IPS-18a (cell line): ENCODE measurements at regions not wholly inside any gene's neighbourhood (a gene's known extent, or its start where the extent isn't known, plus 50 kb on each side); places are given as distances from the start of the nearest gene placed in this dataset.

Experiments used
- H3K27ac ChIP-seq: one replicate; pipeline ENCODE4 v1.5.1; 2013; ENCODE audit warnings: low read length
- H3K27me3 ChIP-seq: one replicate; pipeline ENCODE4 v1.6.1; 2013; ENCODE audit warnings: mild to moderate bottlenecking, low read length; ENCODE audit not compliant: control insufficient read depth, insufficient read depth
- H3K36me3 ChIP-seq: one replicate; pipeline ENCODE4 v1.6.1; 2013; ENCODE audit warnings: low read depth, low read length; ENCODE audit not compliant: control insufficient read depth
- H3K4me1 ChIP-seq: one replicate; pipeline ENCODE4 v1.6.1; 2013; ENCODE audit warnings: low read depth, low read length; ENCODE audit not compliant: control insufficient read depth
- H3K4me3 ChIP-seq: one replicate; pipeline ENCODE4 v1.5.1; 2013; ENCODE audit warnings: low read length
- H3K9ac ChIP-seq: one replicate; pipeline ENCODE4 v1.6.1; 2013; ENCODE audit warnings: mild to moderate bottlenecking, low read length, moderate library complexity
- H3K9me3 ChIP-seq: one replicate; pipeline ENCODE4 v1.6.1; 2013; ENCODE audit warnings: low read depth, low read length; ENCODE audit not compliant: control insufficient read depth

DNA sequence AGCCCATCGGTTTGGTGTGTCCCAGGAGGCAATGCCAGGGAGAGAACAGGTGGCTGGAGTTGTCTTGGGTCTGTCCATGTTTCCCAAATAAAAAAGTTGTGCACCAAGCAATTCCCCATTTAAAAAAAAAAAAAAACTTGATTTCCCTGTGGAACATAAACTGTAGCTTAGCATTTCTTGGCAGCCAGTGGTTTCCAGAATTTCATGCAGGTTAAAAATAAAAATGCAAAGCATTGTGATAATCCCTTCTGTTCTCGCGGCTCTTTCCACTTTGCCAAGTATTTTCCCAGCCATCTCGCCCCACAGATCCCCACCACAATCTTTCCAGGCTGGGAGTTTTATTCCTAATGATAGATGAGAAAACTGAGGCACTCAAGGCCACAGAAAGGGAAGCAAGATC is 51.4 kb upstream of the MSX1 start:
- Histone ChIP-seq H3K4me3 (no peak overlapping the region), H3K9me3 (no peaks in the 10 kb centered on the region), H3K4me1 (no peaks in the 10 kb centered on the region), H3K27ac (no peak overlapping the region), H3K36me3 (no peaks in the 10 kb centered on the region), H3K27me3 (peaks cover 13% of the 10 kb centered on the region), H3K9ac (no peak overlapping the region)

DNA sequence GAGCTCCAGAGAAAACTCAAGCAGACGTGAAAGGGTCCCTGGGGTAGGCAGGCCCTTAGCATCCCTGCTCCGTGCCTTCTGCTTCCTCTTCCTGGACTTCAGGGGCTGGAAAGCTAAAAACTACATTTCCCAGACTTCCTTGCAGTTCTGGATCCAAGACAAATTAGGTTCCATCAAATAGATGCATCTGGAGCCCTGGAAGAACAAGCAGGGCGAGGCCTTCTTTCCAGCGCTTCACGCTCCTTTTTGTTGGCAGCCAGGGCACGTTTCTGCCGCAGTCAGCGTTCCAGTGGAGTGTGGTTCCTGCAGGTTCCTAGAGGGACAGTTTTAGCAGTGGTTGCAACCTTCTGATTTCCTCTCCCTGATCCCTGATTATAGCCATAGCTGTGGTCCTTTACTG is 53.6 kb upstream of the MSX1 start:
- H3K9me3 ChIP-seq = no peaks in the 10 kb centered on the region
- H3K9ac ChIP-seq = no peak overlapping the region
- no peak overlapping the region for H3K27ac ChIP-seq

DNA sequence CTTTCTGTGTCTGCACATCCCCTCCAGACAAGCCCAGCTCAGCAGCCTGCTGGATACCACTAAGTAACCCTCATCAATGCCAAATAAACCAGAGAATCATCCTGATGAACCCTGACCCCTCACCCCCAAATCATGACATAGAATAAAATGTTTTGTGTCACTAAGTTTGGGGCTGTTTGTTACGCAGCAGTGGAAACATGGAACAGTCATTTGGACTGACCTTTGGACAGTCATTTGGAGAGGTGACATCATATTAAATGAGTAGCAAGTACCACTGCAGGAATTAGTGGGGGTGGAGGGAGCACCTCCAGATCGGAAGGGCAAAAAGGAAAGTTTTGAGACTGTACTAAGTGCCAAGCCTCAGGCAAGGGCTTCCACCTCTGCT is 55.6 kb upstream of the MSX1 start:
- H3K9me3 ChIP-seq = no peaks in the 10 kb centered on the region
- H3K27ac ChIP-seq = no peak overlapping the region
- no peaks in the 10 kb centered on the region for H3K36me3 ChIP-seq
- no peaks in the 10 kb centered on the region for H3K4me1 ChIP-seq
- H3K27me3 ChIP-seq = no peaks in the 10 kb centered on the region
- H3K9ac ChIP-seq = no peak overlapping the region
- H3K4me3 ChIP-seq = no peak overlapping the region

More for the DNA sequence above, 53.6 kb upstream of the MSX1 start:
- no peak overlapping the region for H3K4me3 ChIP-seq
- no peaks in the 10 kb centered on the region for H3K36me3 ChIP-seq
- no peaks in the 10 kb centered on the region for H3K27me3 ChIP-seq
- no peaks in the 10 kb centered on the region for H3K4me1 ChIP-seq

DNA sequence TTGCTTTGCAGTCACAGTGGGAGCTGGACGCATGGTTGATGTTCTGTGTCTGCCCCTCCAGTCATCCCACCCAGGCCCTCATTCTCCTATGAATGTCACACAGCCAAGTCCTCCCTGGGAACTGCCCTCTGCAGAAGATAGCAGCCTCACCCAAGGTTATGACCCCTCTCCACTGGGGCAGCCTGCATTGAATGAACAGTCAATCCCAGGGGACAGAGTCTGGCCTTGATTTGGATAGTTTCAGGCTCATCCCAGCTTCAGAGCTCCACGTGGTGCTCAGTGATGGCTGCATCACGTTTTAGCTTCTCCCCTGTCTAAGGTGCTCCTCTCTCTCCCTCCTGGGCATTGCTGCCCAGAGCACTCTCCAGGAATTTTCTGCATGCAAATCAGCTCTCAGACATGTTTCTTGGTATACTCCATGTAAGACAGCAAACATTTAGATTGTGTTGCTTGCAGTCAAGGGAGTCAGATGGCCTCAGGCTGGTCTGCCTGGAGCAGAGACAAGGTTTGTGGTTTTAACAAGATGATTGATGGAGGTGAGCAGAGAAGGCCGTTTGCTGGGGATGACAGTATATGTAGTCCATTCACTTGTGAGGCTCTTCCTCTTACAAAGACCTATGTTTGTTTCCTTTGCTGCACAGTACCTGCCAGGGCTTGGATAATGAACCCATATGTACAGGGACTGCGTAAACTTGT is 56.1 kb upstream of the MSX1 start:
- Histone ChIP-seq H3K27me3 (no peaks in the 10 kb centered on the region), H3K4me1 (no peaks in the 10 kb centered on the region), H3K4me3 (no peak overlapping the region)

DNA sequence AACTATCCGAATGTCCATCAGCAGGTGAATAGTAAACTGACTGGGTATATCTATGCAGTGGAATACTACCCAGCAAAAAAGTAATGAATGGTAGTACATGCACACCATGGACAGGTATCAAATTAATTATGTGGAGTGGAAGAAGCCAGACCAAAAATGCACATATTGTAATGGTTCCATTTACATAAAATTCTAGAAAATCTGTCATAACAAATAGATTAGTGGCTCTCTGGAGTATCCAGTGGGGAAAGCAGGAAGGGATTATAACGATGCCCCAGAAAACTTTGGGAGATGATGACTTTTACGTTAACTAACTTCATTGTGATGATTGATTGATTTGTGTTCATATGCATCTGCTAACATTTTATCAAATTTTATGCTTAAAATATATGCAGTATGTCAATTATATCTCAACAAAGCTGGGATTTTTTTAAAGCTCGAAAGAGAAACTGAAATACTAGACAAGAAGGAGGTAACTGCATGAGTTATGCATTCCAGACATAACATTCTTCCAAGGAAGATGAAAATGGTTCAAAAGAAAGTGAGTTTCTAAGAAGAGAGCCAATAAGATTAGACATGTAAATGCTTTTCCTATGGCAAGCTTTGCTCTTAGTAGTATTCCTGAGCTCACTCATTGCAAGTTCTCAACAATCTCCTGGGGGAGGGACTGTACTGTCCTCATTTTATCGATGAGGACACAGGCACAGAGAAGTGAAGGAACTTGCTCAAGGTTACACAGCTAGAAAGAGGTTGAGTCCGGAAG is 58.6 kb upstream of the MSX1 start:
- no peaks in the 10 kb centered on the region for H3K36me3 ChIP-seq
- no peaks in the 10 kb centered on the region for H3K4me1 ChIP-seq
- no peak overlapping the region for H3K27ac ChIP-seq
- H3K9ac ChIP-seq = no peak overlapping the region
- no peaks in the 10 kb centered on the region for H3K27me3 ChIP-seq
- no peak overlapping the region for H3K4me3 ChIP-seq
- H3K9me3 ChIP-seq = no peaks in the 10 kb centered on the region

More for the DNA sequence above, 56.1 kb upstream of the MSX1 start:
- Histone ChIP-seq H3K36me3 (no peaks in the 10 kb centered on the region), H3K9me3 (no peaks in the 10 kb centered on the region), H3K27ac (no peak overlapping the region), H3K9ac (no peak overlapping the region)

DNA sequence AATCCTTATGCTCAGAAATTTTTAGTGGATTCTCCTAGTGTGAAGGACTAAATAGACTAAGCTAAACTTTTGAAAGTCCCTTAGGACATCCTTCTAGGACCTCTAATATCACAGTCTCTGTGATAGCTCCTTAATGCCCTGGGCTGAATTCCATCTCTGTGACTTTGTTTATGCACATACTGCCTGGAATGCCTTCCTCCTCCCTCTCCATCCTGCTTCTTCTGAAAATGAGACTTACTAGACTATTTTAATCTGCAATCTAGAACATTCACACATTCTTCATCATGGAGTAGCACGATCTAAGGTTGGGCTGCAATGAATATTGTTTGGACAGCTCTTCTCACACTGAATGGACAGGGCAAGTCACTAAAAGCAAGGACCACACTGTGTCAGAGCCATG is 65.0 kb upstream of the MSX1 start:
- no peaks in the 10 kb centered on the region for H3K9me3 ChIP-seq
- H3K4me3 ChIP-seq = no peak overlapping the region
- H3K4me1 ChIP-seq = peaks cover 13% of the 10 kb centered on the region
- H3K36me3 ChIP-seq = no peaks in the 10 kb centered on the region
- no peak overlapping the region for H3K27ac ChIP-seq
- H3K9ac ChIP-seq = no peak overlapping the region
- peaks cover 19% of the 10 kb centered on the region for H3K27me3 ChIP-seq

DNA sequence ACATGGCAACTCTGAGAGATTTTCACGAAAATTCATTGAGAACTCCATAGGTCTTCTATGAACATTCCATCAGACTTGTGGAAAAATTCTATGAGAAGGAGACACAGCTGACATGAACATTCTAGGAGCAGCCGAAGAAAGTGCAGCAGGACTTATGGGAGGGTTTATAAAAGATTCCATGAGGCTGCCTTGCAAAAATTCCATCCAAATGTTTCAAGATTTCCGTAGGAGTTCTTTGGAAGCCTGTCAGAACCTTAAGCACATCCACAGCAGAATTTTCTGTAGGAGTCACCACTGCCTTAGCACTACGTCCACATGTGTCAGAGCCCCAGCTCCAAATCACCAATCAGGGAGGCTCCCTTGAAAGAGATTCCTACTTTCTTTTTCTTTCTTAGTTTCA is 67.0 kb upstream of the MSX1 start:
- H3K36me3 ChIP-seq = no peaks in the 10 kb centered on the region
- peaks cover 19% of the 10 kb centered on the region for H3K27me3 ChIP-seq
- H3K9me3 ChIP-seq = peaks cover 11% of the 10 kb centered on the region
- H3K27ac ChIP-seq = no peak overlapping the region
- no peak overlapping the region for H3K9ac ChIP-seq
- peaks cover 13% of the 10 kb centered on the region for H3K4me1 ChIP-seq
- H3K4me3 ChIP-seq = no peak overlapping the region

DNA sequence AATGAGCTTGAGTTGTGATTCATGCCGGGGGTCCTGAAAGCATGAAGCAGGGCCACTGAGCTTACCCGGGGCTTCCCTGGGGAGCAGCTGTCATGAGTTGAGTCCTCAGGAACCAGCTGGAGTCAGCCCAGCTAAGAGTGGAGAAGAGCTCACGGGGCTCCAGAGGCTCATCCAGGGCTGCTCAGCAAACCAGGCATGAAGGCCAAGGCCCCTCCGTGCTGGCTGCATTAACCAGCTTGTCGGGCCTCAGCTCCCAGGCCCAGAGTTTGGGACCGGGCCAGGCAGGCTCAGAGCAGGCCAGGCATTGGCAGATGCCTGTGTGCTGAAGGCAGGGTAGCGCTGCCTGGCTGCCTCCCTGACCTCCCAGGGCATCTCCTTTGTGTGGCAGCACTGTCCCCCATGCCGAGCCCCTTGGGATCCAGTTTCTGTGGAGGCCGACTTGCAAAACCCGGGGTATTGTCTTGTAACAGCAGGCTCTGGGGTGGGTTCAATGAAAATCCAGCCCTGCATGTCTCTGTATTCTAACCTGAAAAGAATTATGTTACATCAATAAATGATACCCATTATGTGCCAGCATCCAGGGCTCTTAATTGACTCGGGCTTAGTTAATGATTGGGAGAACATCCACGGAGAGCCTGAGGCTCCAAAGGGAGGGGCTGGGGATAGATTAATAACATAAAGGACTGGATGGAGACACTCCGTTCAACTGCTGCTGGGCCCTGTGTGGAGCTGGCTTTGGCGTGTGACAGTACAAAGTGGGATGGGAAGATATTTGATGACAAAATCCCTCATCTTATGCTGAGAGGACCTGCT is 68.0 kb upstream of the MSX1 start:
- H3K27me3 ChIP-seq = peaks cover 19% of the 10 kb centered on the region
- H3K9me3 ChIP-seq = peaks cover 11% of the 10 kb centered on the region
- H3K27ac ChIP-seq = no peak overlapping the region
- H3K36me3 ChIP-seq = no peaks in the 10 kb centered on the region
- H3K9ac ChIP-seq = no peak overlapping the region
- peaks cover 13% of the 10 kb centered on the region for H3K4me1 ChIP-seq
- H3K4me3 ChIP-seq = no peak overlapping the region

DNA sequence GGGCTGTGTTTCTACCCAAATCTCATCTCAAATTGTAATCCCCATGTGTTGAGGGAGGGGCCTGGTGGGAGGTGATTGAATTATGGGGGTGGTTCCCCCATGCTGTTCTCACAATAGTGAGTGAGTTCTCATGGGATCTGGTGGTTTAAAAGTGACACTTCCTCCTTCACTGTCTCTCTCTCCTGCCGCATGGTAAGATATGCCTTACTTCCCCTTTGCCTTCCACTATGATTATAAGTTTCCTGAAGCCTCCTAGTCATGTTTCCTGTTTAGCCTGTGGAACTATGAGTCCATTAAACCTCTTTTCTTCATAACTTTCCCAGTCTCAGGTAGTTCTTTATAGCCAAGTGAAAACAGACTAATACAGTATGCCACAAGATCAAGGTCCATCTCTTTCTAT is 70.0 kb upstream of the MSX1 start:
- Histone ChIP-seq H3K9me3 (peaks cover 11% of the 10 kb centered on the region), H3K4me1 (peaks cover 13% of the 10 kb centered on the region), H3K36me3 (no peaks in the 10 kb centered on the region), H3K27ac (no peak overlapping the region), H3K4me3 (no peak overlapping the region), H3K9ac (no peak overlapping the region), H3K27me3 (peaks cover 19% of the 10 kb centered on the region)

DNA sequence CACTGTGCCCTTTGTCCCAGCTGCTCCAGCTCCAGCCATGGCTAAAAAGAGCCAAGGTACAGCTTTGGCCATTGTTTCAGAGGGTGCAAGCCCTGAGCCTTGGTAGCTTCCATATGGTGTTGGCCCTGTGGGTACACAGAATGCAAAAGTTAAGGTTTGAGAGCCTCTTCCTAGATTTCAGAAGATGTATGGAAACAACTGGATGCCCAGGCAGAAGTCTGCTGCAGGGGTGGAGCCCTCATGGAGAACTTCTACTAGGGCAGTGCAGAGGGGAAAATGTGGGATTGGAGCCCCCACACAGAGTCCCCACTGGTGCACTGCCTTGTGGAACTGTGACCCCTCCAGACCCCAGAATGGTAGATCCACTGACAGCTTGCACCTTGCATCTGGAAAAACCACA is 70.9 kb upstream of the MSX1 start:
- no peak overlapping the region for H3K9ac ChIP-seq
- H3K9me3 ChIP-seq = peaks cover 11% of the 10 kb centered on the region
- H3K27me3 ChIP-seq = peaks cover 19% of the 10 kb centered on the region
- peaks cover 19% of the 10 kb centered on the region for H3K4me1 ChIP-seq
- no peak overlapping the region for H3K27ac ChIP-seq
- no peaks in the 10 kb centered on the region for H3K36me3 ChIP-seq
- H3K4me3 ChIP-seq = no peak overlapping the region

DNA sequence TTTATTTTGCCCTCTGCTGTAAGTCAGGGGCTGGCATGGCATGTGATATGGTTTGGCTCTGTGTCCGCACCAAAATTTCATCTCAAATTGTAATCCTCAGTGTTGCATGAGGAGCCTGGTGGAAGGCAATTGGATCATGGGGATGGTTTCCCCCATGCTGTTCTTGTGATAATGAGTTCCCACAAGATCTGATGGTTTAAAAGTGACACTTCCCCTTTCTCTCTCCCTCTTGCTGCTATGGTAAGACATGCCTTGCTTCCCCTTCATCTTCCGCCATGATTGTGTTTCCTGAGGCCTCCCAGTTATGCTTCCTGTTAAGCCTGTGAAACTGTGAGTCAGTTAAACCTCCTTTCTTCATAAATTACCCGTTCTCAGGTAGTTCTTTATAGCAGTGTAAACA is 72.0 kb upstream of the MSX1 start:
- H3K36me3 ChIP-seq = no peaks in the 10 kb centered on the region
- peaks cover 19% of the 10 kb centered on the region for H3K4me1 ChIP-seq
- peaks cover 14% of the 10 kb centered on the region for H3K27me3 ChIP-seq
- no peak overlapping the region for H3K27ac ChIP-seq
- H3K9ac ChIP-seq = no peak overlapping the region
- peaks cover 11% of the 10 kb centered on the region for H3K9me3 ChIP-seq
- no peak overlapping the region for H3K4me3 ChIP-seq
